ENCODE measurements at regions not wholly inside any gene's neighbourhood (a gene's known extent, or its start where the extent isn't known, plus 50 kb on each side); places are given as distances from the start of the nearest gene placed in this dataset.

GRCh38 chr9:90420211-90420610 is 222.4 kb downstream of the DIRAS2 start:
- Mint-ChIP-seq H3K27ac (no peak overlapping the region), H3K27me3 (peaks cover 5 to 20% of the 10 kb centered on the region in 2 donors), H3K36me3 (ENCODE audit: insufficient read depth) (no peaks in the 10 kb centered on the region), H3K4me3 (no peak overlapping the region), H3K4me1 (ENCODE audit: low read depth in 2 of 2) (no peaks in the 10 kb centered on the region), H3K9me3 (no peaks in the 10 kb centered on the region)
- DNase-seq (no peak), ATAC-seq (replicated peaks) (no peak)

GRCh38 chr9:90420768-90421513 is 221.7 kb downstream of the DIRAS2 start:
- no peak overlapping the region for H3K4me3 Mint-ChIP-seq
- H3K27me3 Mint-ChIP-seq = peaks cover 5 to 20% of the 10 kb centered on the region in 2 donors
- ATAC-seq (replicated peaks) (no peak), DNase-seq (no peak)
- no peaks in the 10 kb centered on the region for H3K36me3 Mint-ChIP-seq (ENCODE audit: insufficient read depth)
- H3K9me3 Mint-ChIP-seq = no peaks in the 10 kb centered on the region
- no peak overlapping the region for H3K27ac Mint-ChIP-seq
- no peaks in the 10 kb centered on the region for H3K4me1 Mint-ChIP-seq (ENCODE audit: low read depth in 2 of 2)

- peaks cover 5 to 20% of the 10 kb centered on the region in 2 donors for H3K27me3 Mint-ChIP-seq
- no peaks in the 10 kb centered on the region for H3K9me3 Mint-ChIP-seq
- no peak overlapping the region for H3K4me3 Mint-ChIP-seq
- H3K4me1 Mint-ChIP-seq (ENCODE audit: low read depth in 2 of 2) = no peaks in the 10 kb centered on the region
- no peak overlapping the region for H3K27ac Mint-ChIP-seq
- ATAC-seq (replicated peaks) = no peak
- no peak for DNase-seq
- no peaks in the 10 kb centered on the region for H3K36me3 Mint-ChIP-seq (ENCODE audit: insufficient read depth)
Observed at GRCh38 chr9:90421786-90422185, 220.8 kb downstream of the DIRAS2 start.

GRCh38 chr9:90423661-90424193 is 218.9 kb downstream of the DIRAS2 start:
- Mint-ChIP-seq H3K27ac (no peak overlapping the region), H3K4me1 (ENCODE audit: low read depth in 2 of 2) (no peaks in the 10 kb centered on the region), H3K36me3 (ENCODE audit: insufficient read depth) (no peaks in the 10 kb centered on the region)

GRCh38 chr9:90428517-90428916 is 214.1 kb downstream of the DIRAS2 start:
- no peaks in the 10 kb centered on the region for H3K4me1 Mint-ChIP-seq (ENCODE audit: low read depth in 2 of 2)
- no peaks in the 10 kb centered on the region for H3K36me3 Mint-ChIP-seq (ENCODE audit: insufficient read depth)
- peaks cover 5 to 9% of the 10 kb centered on the region in 2 donors for H3K27me3 Mint-ChIP-seq
- H3K4me3 Mint-ChIP-seq = no peak overlapping the region
- no peak overlapping the region for H3K27ac Mint-ChIP-seq
- no peaks in the 10 kb centered on the region for H3K9me3 Mint-ChIP-seq
- ATAC-seq (replicated peaks) (no peak), DNase-seq (no peak)

More at GRCh38 chr9:90423661-90424193, 218.9 kb downstream of the DIRAS2 start:
- no peak overlapping the region for H3K4me3 Mint-ChIP-seq
- H3K27me3 Mint-ChIP-seq = peaks cover 5 to 19% of the 10 kb centered on the region in 2 donors
- no peaks in the 10 kb centered on the region for H3K9me3 Mint-ChIP-seq
- no peak for ATAC-seq (replicated peaks)
- no peak for DNase-seq

GRCh38 chr9:90432951-90433350 is 209.7 kb downstream of the DIRAS2 start:
- ATAC-seq (replicated peaks) (no peak), DNase-seq (no peak)
- no peaks in the 10 kb centered on the region for H3K4me1 Mint-ChIP-seq (ENCODE audit: low read depth in 2 of 2)
- peaks cover 0 to 9% of the 10 kb centered on the region in 2 donors for H3K27me3 Mint-ChIP-seq
- no peaks in the 10 kb centered on the region for H3K36me3 Mint-ChIP-seq (ENCODE audit: insufficient read depth)
- no peaks in the 10 kb centered on the region for H3K9me3 Mint-ChIP-seq
- no peak overlapping the region for H3K4me3 Mint-ChIP-seq
- H3K27ac Mint-ChIP-seq = no peak overlapping the region

GRCh38 chr9:90433398-90433941 is 209.2 kb downstream of the DIRAS2 start:
- Mint-ChIP-seq H3K27ac (no peak overlapping the region), H3K27me3 (peaks cover 0 to 4% of the 10 kb centered on the region in 2 donors), H3K36me3 (ENCODE audit: insufficient read depth) (no peaks in the 10 kb centered on the region), H3K4me1 (ENCODE audit: low read depth in 2 of 2) (no peaks in the 10 kb centered on the region), H3K9me3 (peaks cover 0 to 4% of the 10 kb centered on the region in 2 donors), H3K4me3 (no peak overlapping the region)
- no peak for ATAC-seq (replicated peaks)
- DNase-seq = no peak

- Mint-ChIP-seq H3K4me1 (ENCODE audit: low read depth in 2 of 2) (no peaks in the 10 kb centered on the region), H3K4me3 (no peak overlapping the region), H3K27ac (no peak overlapping the region), H3K27me3 (peaks cover 0 to 12% of the 10 kb centered on the region in 2 donors), H3K9me3 (peaks cover 0 to 4% of the 10 kb centered on the region in 2 donors), H3K36me3 (ENCODE audit: insufficient read depth) (no peaks in the 10 kb centered on the region)
- ATAC-seq (replicated peaks) (no peak), DNase-seq (no peak)
Observed at GRCh38 chr9:90441814-90442213, 200.8 kb downstream of the DIRAS2 start.

- no peak for ATAC-seq (replicated peaks)
- Mint-ChIP-seq H3K27ac (no peak overlapping the region), H3K36me3 (ENCODE audit: insufficient read depth) (no peaks in the 10 kb centered on the region), H3K27me3 (peaks cover 3 to 12% of the 10 kb centered on the region in 2 donors), H3K4me3 (no peak overlapping the region), H3K4me1 (ENCODE audit: low read depth in 2 of 2) (no peaks in the 10 kb centered on the region), H3K9me3 (peaks cover 0 to 4% of the 10 kb centered on the region in 2 donors)
- no peak for DNase-seq
Observed at GRCh38 chr9:90442723-90443122, 199.9 kb downstream of the DIRAS2 start.

GRCh38 chr9:90444609-90445204 is 197.9 kb downstream of the DIRAS2 start:
- ATAC-seq (replicated peaks) (no peak), DNase-seq (no peak)
- peaks cover 12 to 16% of the 10 kb centered on the region in 2 donors for H3K27me3 Mint-ChIP-seq
- no peaks in the 10 kb centered on the region for H3K9me3 Mint-ChIP-seq
- H3K27ac Mint-ChIP-seq = no peak overlapping the region
- H3K4me3 Mint-ChIP-seq = no peak overlapping the region
- no peaks in the 10 kb centered on the region for H3K4me1 Mint-ChIP-seq (ENCODE audit: low read depth in 2 of 2)
- H3K36me3 Mint-ChIP-seq (ENCODE audit: insufficient read depth) = no peaks in the 10 kb centered on the region

- Mint-ChIP-seq H3K4me3 (no peak overlapping the region), H3K4me1 (ENCODE audit: low read depth in 2 of 2) (no peaks in the 10 kb centered on the region), H3K27ac (no peak overlapping the region), H3K9me3 (no peaks in the 10 kb centered on the region), H3K27me3 (peaks cover 12 to 16% of the 10 kb centered on the region in 2 donors), H3K36me3 (ENCODE audit: insufficient read depth) (no peaks in the 10 kb centered on the region)
- ATAC-seq (replicated peaks) (no peak), DNase-seq (no peak)
Observed at GRCh38 chr9:90445391-90445790, 197.2 kb downstream of the DIRAS2 start.

- Mint-ChIP-seq H3K27me3 (peaks cover 12 to 16% of the 10 kb centered on the region in 2 donors), H3K4me1 (ENCODE audit: low read depth in 2 of 2) (no peaks in the 10 kb centered on the region), H3K4me3 (no peak overlapping the region), H3K9me3 (no peaks in the 10 kb centered on the region), H3K27ac (no peak overlapping the region), H3K36me3 (ENCODE audit: insufficient read depth) (no peaks in the 10 kb centered on the region)
- ATAC-seq (replicated peaks) = no peak
- no peak for DNase-seq
Observed at GRCh38 chr9:90446200-90446948, 196.2 kb downstream of the DIRAS2 start.

GRCh38 chr9:90447773-90448172 is 194.9 kb downstream of the DIRAS2 start:
- no peaks in the 10 kb centered on the region for H3K4me1 Mint-ChIP-seq (ENCODE audit: low read depth in 2 of 2)
- no peak overlapping the region for H3K4me3 Mint-ChIP-seq
- no peak overlapping the region for H3K27ac Mint-ChIP-seq
- no peak for ATAC-seq (replicated peaks)
- peaks cover 4 to 12% of the 10 kb centered on the region in 2 donors for H3K27me3 Mint-ChIP-seq
- no peaks in the 10 kb centered on the region for H3K36me3 Mint-ChIP-seq (ENCODE audit: insufficient read depth)
- no peak for DNase-seq
- H3K9me3 Mint-ChIP-seq = no peaks in the 10 kb centered on the region
